ENCODE measurements at regions not wholly inside any gene's neighbourhood (a gene's known extent, or its start where the extent isn't known, plus 50 kb on each side); places are given as distances from the start of the nearest gene placed in this dataset.

GRCh38 chr22:44548981-44549380, 50.9 kb upstream of the RTL6 start:
- TF ChIP-seq CTCF (IDR thresholded peaks at IDR 0.05) (no peak), POLR2A (IDR thresholded peaks at IDR 0.05) (no peak), EP300 (IDR thresholded peaks at IDR 0.05) (no peak)

Measured in tibial nerve (tissue), 4 donors.